IMR-90 (cell line): ENCODE measurements at regions not wholly inside any gene's neighbourhood (a gene's known extent, or its start where the extent isn't known, plus 50 kb on each side); places are given as distances from the start of the nearest gene placed in this dataset.

Experiments
- MAFK ChIP-seq: IDR thresholded peaks from 2 replicates; pipeline ENCODE4 v1.6.1; 2012; ENCODE audit warnings: low read depth, low read length, improper control_type of control experiment
- MXI1 ChIP-seq: IDR thresholded peaks from 2 replicates; pipeline ENCODE4 v1.6.1; 2012; ENCODE audit warnings: low read depth, mild to moderate bottlenecking, low read length, moderate library complexity, borderline replicate concordance
- POLR2A ChIP-seq: IDR thresholded peaks from 2 replicates; pipeline ENCODE4 v1.6.1; 2012; ENCODE audit warnings: mild to moderate bottlenecking, low read depth, low read length
- TF ChIP-seq, protein P1 (sequence below): conservative IDR thresholded peaks from 2 replicates; pipeline ENCODE4 v1.5.1; 2012; ENCODE audit warnings: mild to moderate bottlenecking, low read depth, low read length, improper control_type of control experiment
- TF ChIP-seq, protein P2 (sequence below): fragments of 150-350 bp; IDR thresholded peaks from 2 replicates; pipeline ENCODE4 v1.6.1; 2017; ENCODE audit warnings: mild to moderate bottlenecking, antibody characterized with exemption, low read length, low read depth
- TF ChIP-seq, protein P3 (sequence below): fragments of 150-350 bp; IDR thresholded peaks from 2 replicates; pipeline ENCODE4 v1.6.1; 2016; ENCODE audit warnings: low read depth, mild to moderate bottlenecking, low read length, moderate library complexity, borderline replicate concordance

DNA sequence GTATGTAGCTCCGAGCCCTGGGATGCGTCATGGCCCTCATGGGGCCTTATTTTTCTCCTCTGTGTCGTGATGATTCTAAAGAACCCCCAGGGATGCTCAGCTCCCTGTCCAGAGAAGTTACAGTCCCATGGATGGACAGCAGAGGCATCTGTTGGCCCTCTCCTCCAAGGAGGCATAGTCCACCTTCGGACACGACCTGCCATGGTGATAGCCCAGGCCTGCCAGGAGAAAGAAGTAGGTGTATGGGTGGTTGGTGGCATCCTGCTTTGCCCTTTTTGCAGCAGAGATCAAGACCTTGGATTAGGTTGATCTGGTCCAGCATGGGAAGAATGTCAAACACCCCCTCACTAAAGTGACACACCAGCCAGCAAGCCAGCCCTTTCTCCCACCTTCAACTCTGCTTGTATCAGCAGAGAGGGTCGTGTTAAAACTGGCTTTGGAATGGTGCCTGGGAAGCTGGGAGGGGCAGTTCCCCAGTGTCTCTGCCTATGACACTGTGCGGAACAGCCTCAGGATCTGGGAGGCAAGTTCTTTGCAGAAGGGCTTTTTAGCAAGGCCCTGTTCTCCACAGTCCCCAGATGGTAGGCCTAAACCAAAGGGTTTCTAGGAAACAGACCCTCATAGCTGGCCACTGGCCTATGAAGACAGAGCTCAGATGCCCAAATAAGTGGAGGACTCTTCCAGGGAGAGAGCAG lies 259.9 kb upstream of the RPL38 start:
- TF ChIP-seq, protein P1, sequence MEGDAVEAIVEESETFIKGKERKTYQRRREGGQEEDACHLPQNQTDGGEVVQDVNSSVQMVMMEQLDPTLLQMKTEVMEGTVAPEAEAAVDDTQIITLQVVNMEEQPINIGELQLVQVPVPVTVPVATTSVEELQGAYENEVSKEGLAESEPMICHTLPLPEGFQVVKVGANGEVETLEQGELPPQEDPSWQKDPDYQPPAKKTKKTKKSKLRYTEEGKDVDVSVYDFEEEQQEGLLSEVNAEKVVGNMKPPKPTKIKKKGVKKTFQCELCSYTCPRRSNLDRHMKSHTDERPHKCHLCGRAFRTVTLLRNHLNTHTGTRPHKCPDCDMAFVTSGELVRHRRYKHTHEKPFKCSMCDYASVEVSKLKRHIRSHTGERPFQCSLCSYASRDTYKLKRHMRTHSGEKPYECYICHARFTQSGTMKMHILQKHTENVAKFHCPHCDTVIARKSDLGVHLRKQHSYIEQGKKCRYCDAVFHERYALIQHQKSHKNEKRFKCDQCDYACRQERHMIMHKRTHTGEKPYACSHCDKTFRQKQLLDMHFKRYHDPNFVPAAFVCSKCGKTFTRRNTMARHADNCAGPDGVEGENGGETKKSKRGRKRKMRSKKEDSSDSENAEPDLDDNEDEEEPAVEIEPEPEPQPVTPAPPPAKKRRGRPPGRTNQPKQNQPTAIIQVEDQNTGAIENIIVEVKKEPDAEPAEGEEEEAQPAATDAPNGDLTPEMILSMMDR, result no peak
- TF ChIP-seq MAFK, result no peak
- TF ChIP-seq, protein P2, sequence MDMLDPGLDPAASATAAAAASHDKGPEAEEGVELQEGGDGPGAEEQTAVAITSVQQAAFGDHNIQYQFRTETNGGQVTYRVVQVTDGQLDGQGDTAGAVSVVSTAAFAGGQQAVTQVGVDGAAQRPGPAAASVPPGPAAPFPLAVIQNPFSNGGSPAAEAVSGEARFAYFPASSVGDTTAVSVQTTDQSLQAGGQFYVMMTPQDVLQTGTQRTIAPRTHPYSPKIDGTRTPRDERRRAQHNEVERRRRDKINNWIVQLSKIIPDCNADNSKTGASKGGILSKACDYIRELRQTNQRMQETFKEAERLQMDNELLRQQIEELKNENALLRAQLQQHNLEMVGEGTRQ, result no peak
- no peak for TF ChIP-seq MXI1
- TF ChIP-seq, protein P3, sequence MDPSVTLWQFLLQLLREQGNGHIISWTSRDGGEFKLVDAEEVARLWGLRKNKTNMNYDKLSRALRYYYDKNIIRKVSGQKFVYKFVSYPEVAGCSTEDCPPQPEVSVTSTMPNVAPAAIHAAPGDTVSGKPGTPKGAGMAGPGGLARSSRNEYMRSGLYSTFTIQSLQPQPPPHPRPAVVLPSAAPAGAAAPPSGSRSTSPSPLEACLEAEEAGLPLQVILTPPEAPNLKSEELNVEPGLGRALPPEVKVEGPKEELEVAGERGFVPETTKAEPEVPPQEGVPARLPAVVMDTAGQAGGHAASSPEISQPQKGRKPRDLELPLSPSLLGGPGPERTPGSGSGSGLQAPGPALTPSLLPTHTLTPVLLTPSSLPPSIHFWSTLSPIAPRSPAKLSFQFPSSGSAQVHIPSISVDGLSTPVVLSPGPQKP, result no peak
- no peak for TF ChIP-seq POLR2A
